HS-5 (cell line): ENCODE measurements at regions not wholly inside any gene's neighbourhood (a gene's known extent, or its start where the extent isn't known, plus 50 kb on each side); places are given as distances from the start of the nearest gene placed in this dataset.
"Not testable (repeated sequence)": the region's sequence is repeated elsewhere in the genome, so short reads cannot be mapped to it uniquely, and the experiment has no call there.

ENCODE experiments used
- DNase-seq: peaks from one replicate; pipeline ENCODE4 v3.0.0-alpha.2; 2012; ENCODE audit warnings: low read depth

DNA sequence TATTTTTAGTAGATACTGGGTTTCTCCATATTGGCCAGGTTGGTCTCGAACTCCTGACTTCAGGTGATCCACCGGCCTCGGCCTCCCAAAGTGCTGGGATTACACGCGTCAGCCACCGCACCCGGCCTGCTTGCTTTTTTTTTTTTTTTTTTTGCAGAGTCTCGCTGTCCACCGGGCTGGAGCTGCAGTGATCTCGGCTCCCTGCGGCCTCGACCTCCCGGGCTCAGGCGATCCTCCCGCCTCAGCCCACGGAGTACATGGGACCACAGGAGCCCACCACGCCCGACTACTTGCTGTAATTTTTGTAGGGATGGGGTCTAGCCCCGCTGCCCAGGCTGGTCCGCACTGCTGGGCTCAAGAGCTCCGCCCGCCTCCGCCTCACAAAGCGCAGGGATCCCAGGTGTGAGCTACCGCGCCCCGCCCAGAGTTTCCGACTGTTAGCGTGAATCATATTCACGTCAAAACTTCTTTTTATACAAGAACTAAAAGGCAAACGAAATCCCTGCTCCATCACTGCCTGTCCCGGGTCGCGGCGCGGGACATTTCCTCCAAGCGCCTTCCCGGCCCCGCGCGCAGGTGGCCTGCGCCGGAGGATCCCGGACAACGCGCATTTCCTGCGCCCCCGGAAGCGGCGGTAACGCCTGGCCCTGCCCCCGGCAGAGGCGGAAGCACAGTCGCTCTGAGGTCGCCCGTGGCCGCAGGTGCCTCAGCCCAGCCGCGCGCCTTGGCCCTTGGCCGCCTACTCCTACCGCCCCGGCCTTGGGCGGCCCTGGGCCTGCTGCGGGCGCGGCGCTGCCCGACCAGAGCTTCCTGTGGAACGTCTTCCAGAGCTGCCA lies 50.9 kb upstream of the APOD start:
- DNase-seq = not testable (repeated sequence)
